Neural cell (in vitro differentiated cells): ENCODE measurements at regions not wholly inside any gene's neighbourhood (a gene's known extent, or its start where the extent isn't known, plus 50 kb on each side); places are given as distances from the start of the nearest gene placed in this dataset.

Experiments used
- H2AFZ ChIP-seq: fragments of 200-600, 300-800 bp; sonication (generic), shearing (Covaris generic); 2 replicates; pipeline ENCODE4 v1.6.0; 2014; ENCODE audit warnings: low read depth, mild to moderate bottlenecking, antibody characterized with exemption, low read length, moderate library complexity
- H3F3A ChIP-seq: fragments of 200-600 bp; shearing (Covaris generic); 2 replicates; pipeline ENCODE4 v1.6.1; 2016; ENCODE audit warnings: mild to moderate bottlenecking, moderate library complexity, mixed read lengths, antibody characterized with exemption, low read length; ENCODE audit not compliant: insufficient read depth, poor library complexity, severe bottlenecking
- H3K27ac ChIP-seq: fragments of 200-600, 300-800 bp; sonication (generic), shearing (Covaris generic); 2 replicates; pipeline ENCODE4 v1.5.1; 2014; ENCODE audit warnings: mild to moderate bottlenecking, low read length, moderate library complexity
- H3K27me3 ChIP-seq: fragments of 300-800, 200-600 bp; sonication (generic), shearing (Covaris generic); 2 replicates; pipeline ENCODE4 v1.6.0; 2014; ENCODE audit warnings: mild to moderate bottlenecking, low read depth, low read length, moderate library complexity; ENCODE audit not compliant: insufficient read depth
- H3K36me3 ChIP-seq: fragments of 300-800, 200-600 bp; sonication (generic), shearing (Covaris generic); 2 replicates; pipeline ENCODE4 v1.5.1; 2014; ENCODE audit warnings: mild to moderate bottlenecking, antibody characterized with exemption, low read length, moderate library complexity; ENCODE audit not compliant: insufficient read depth
- H3K4me2 ChIP-seq: fragments of 300-800, 200-600 bp; sonication (generic), shearing (Covaris generic); 2 replicates; pipeline ENCODE4 v1.6.0; 2014; ENCODE audit warnings: mild to moderate bottlenecking, low read length
- H3K4me3 ChIP-seq: fragments of 300-800, 200-600 bp; sonication (generic), shearing (Covaris generic); 2 replicates; pipeline ENCODE4 v1.5.1; 2014; ENCODE audit warnings: mild to moderate bottlenecking, low read length, moderate library complexity
- H3K79me2 ChIP-seq: fragments of 200-600 bp; shearing (Covaris generic); replicated peaks from 2 replicates; pipeline ENCODE4 v1.6.0; 2014; ENCODE audit warnings: mild to moderate bottlenecking, low read length, moderate library complexity; ENCODE audit not compliant: insufficient read depth
- H3K9ac ChIP-seq: fragments of 300-800, 200-600 bp; sonication (generic), shearing (Covaris generic); 2 replicates; pipeline ENCODE4 v1.6.1; 2016; ENCODE audit warnings: mild to moderate bottlenecking, low read length, mixed read lengths
- H3K9me2 ChIP-seq: fragments of 200-600 bp; shearing (Covaris generic); 2 replicates; pipeline ENCODE4 v1.6.1; 2016; ENCODE audit warnings: mild to moderate bottlenecking, low read length, mixed read lengths; ENCODE audit not compliant: insufficient read depth
- H3K9me3 ChIP-seq: fragments of 200-600, 300-800 bp; sonication (generic), shearing (Covaris generic); 2 replicates; pipeline ENCODE4 v1.6.1; 2016; ENCODE audit warnings: mild to moderate bottlenecking, mixed run types, low read length, moderate library complexity, mixed read lengths
- H4K20me1 ChIP-seq: fragments of 200-600 bp; shearing (Covaris generic); 2 replicates; pipeline ENCODE4 v1.6.1; 2016; ENCODE audit warnings: mild to moderate bottlenecking, mixed run types; ENCODE audit not compliant: insufficient read depth
- CTCF ChIP-seq: fragments of 450-650 bp; IDR thresholded peaks from 2 replicates; pipeline ENCODE4 v1.5.1; 2014; ENCODE audit warnings: antibody characterized with exemption, mild to moderate bottlenecking, moderate library complexity; ENCODE audit not compliant: poor library complexity, severe bottlenecking
- EP300 ChIP-seq: fragments of 450-650 bp; conservative IDR thresholded peaks from 2 replicates; pipeline ENCODE4 v1.6.1; 2014; ENCODE audit warnings: antibody characterized with exemption, mild to moderate bottlenecking, moderate library complexity; ENCODE audit not compliant: poor library complexity, severe bottlenecking
- EZH2 ChIP-seq: fragments of 200-600, 300-800 bp; shearing (Covaris generic), sonication (generic); IDR thresholded peaks from 2 replicates; pipeline ENCODE4 v1.6.1; 2014; ENCODE audit warnings: antibody characterized with exemption, low read length, borderline replicate concordance, mild to moderate bottlenecking; ENCODE audit not compliant: insufficient read depth, poor library complexity, severe bottlenecking
- MXI1 ChIP-seq: fragments of 450-650 bp; conservative IDR thresholded peaks from 2 replicates; pipeline ENCODE4 v1.6.1; 2014; ENCODE audit warnings: antibody characterized with exemption, mild to moderate bottlenecking; ENCODE audit not compliant: poor library complexity, severe bottlenecking
- POLR2AphosphoS5 ChIP-seq: IDR thresholded peaks from 2 replicates; pipeline ENCODE4 v1.6.1; 2012
- RAD21 ChIP-seq: fragments of 450-650 bp; conservative IDR thresholded peaks from 2 replicates; pipeline ENCODE4 v1.6.1; 2014; ENCODE audit warnings: antibody characterized with exemption, mild to moderate bottlenecking, moderate library complexity
- SMC3 ChIP-seq: fragments of 450-650 bp; conservative IDR thresholded peaks from 2 replicates; pipeline ENCODE4 v1.6.1; 2014; ENCODE audit warnings: antibody characterized with exemption, mild to moderate bottlenecking, moderate library complexity; ENCODE audit not compliant: poor library complexity
- TAF1 ChIP-seq: IDR thresholded peaks from 2 replicates; pipeline ENCODE4 v1.6.1; 2012; ENCODE audit warnings: low read depth
- TF ChIP-seq, protein P1 (sequence below): IDR thresholded peaks from 2 replicates; pipeline ENCODE4 v1.6.1; 2012; ENCODE audit warnings: borderline replicate concordance

- TF ChIP-seq, protein P1, sequence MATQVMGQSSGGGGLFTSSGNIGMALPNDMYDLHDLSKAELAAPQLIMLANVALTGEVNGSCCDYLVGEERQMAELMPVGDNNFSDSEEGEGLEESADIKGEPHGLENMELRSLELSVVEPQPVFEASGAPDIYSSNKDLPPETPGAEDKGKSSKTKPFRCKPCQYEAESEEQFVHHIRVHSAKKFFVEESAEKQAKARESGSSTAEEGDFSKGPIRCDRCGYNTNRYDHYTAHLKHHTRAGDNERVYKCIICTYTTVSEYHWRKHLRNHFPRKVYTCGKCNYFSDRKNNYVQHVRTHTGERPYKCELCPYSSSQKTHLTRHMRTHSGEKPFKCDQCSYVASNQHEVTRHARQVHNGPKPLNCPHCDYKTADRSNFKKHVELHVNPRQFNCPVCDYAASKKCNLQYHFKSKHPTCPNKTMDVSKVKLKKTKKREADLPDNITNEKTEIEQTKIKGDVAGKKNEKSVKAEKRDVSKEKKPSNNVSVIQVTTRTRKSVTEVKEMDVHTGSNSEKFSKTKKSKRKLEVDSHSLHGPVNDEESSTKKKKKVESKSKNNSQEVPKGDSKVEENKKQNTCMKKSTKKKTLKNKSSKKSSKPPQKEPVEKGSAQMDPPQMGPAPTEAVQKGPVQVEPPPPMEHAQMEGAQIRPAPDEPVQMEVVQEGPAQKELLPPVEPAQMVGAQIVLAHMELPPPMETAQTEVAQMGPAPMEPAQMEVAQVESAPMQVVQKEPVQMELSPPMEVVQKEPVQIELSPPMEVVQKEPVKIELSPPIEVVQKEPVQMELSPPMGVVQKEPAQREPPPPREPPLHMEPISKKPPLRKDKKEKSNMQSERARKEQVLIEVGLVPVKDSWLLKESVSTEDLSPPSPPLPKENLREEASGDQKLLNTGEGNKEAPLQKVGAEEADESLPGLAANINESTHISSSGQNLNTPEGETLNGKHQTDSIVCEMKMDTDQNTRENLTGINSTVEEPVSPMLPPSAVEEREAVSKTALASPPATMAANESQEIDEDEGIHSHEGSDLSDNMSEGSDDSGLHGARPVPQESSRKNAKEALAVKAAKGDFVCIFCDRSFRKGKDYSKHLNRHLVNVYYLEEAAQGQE: no peak
- no peak for TF ChIP-seq SMC3
- TF ChIP-seq TAF1: no peak
- no peak for TF ChIP-seq CTCF
- Histone ChIP-seq H3K27ac (no peak overlapping the region), H3F3A (no peaks in the 10 kb centered on the region), H3K79me2 (no peaks in the 10 kb centered on the region), H3K9me2 (no peaks in the 10 kb centered on the region), H3K27me3 (peaks cover 21% of the 10 kb centered on the region), H3K9ac (no peak overlapping the region), H3K9me3 (no peaks in the 10 kb centered on the region), H3K36me3 (no peaks in the 10 kb centered on the region), H3K4me2 (no peak overlapping the region), H2AFZ (no peak overlapping the region), H3K4me3 (no peak overlapping the region), H4K20me1 (no peaks in the 10 kb centered on the region)
Observed at GRCh38 chr5:73318308-73318719, 130.3 kb downstream of the FOXD1 start.

DNA sequence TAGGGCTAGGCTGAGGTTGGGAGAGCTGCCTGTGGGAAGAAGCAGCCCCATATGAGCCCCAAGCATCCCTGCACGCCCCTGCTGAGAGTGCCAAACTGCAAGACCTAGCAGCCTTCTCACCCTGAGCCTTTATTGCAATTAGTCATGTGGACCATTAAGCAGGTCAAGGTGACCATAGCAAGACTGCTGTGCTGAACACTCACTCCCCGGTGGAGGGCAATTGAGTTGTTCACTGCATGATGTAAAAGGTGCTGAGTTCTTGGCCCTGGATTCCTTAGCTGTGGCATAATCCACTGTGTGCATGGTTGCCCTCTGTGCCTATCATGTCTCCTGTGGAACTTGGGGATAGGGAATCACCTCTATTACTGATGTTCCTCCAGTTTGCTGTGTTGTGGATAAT lies 131.1 kb downstream of the FOXD1 start:
- no peaks in the 10 kb centered on the region for H3K9me2 ChIP-seq
- no peaks in the 10 kb centered on the region for H3K79me2 ChIP-seq
- no peaks in the 10 kb centered on the region for H3F3A ChIP-seq
- TF ChIP-seq CTCF (no peak), EZH2 (no peak), POLR2AphosphoS5 (no peak), EP300 (no peak), RAD21 (no peak), TAF1 (no peak), SMC3 (no peak), MXI1 (no peak)
- TF ChIP-seq, protein P1: no peak
- no peak overlapping the region for H2AFZ ChIP-seq
- no peaks in the 10 kb centered on the region for H3K9me3 ChIP-seq
- no peak overlapping the region for H3K4me3 ChIP-seq
- H3K4me2 ChIP-seq: no peak overlapping the region
- H3K36me3 ChIP-seq: no peaks in the 10 kb centered on the region
- H4K20me1 ChIP-seq: no peaks in the 10 kb centered on the region
- peaks cover 29% of the 10 kb centered on the region for H3K27me3 ChIP-seq
- H3K27ac ChIP-seq: no peak overlapping the region
- no peak overlapping the region for H3K9ac ChIP-seq
